ENCODE measurements at regions not wholly inside any gene's neighbourhood (a gene's known extent, or its start where the extent isn't known, plus 50 kb on each side); places are given as distances from the start of the nearest gene placed in this dataset.

DNA sequence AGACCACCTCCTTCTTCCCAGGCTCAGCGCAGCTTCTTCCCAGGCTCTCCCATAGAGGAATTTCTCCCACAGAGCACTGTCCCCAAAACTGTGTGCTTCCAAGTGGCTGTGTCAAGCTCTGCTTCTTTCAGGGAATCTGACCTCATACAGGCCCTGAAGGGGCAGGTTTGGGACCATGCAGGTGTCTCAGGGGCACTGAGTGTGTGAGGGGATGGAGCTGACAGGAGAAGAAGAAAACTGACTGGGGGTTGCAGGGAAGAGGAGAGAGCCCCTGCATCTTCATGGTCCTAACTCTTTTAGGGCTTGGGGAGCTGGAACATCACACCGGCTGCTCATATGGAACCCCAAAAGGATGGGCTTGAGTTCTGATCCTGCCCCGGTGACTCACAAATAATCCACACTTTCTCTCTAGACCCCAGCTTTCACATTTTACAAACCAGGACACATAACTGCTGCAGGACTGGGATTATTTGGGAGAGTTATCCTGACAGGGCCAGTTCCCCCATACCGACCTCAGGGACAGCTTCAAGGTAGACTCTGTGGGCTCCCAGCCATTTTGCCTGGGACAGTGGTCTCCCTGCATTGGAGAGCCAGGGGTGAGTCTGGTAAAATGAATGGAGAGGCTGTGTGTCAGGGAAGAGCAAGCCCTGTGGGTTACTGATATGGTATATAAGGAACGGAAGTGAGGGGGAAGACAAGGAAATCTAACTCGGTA lies 316.1 kb downstream of the TLE3 start:
- DNase-seq (ENCODE audit: low read depth in 4 of 4, low spot score in 3 of 4), result no peak

DNA sequence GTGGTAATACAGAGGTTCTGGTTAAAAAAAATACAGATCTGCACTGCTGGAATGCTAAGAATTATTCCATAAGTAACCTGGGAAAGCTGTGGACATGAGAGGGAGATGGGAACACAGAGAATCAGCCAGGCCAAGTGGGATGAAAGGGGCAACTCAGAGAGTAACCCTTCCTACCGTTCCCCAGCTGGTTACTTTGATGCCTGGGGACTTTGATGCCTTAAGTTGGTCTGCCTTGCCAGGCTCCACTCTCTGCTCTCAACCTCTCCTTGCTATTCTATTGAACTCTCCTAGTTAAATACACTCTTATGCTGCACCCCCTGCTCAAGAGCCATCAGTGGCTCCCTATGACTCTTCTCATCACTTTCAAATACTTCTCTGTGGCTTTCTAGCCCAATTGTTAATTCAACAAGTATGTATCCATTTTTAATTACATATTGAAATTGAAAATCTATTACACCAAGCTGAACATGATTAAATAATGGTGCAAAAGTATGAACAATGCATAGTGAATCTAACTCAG lies 315.5 kb downstream of the TLE3 start:
- DNase-seq (ENCODE audit: low read depth in 4 of 4, low spot score in 3 of 4), result no peak

GRCh38 chr15:69782809-69783208 lies 314.9 kb downstream of the TLE3 start:
- no peak for DNase-seq (ENCODE audit: low read depth in 4 of 4, low spot score in 3 of 4)

- DNase-seq (ENCODE audit: low read depth in 4 of 4, low spot score in 3 of 4), result no peak
These were observed 314.5 kb downstream of the TLE3 start for GRCh38 chr15:69783211-69783610.

DNA sequence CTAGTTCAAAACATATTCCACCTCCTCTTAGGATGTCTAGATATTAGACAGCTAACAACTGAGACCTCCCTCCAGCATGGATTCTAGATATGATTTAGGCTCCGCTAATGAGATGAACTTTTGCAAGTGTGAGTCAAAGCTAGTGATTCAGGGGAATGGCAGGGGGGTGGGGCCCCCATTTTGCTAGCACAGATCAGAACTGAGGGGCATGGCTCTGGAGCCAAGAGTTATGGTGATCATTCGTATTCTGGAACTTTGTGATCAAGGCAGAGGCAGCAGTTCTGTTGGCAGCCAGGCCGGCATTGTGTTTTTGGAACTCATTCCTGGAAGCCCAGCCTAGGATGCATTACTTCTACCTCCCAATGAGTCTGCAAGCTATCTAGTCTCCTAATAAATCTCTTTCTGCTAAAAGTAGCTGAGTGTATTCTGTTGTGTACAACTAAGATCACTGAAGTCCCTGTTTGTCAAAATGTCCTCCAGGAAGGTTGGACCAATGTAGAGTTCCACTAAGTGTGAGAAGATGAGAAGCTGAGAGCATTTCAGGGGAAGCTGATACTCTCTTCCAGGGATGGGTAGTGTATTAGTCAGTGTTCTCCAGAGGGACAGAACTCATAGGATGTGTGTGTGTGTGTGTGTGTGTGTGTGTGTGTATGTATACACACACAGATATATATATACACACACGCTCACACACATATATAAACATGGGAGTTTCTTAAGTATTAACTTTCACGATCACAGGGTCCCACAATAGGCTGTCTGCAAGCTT lies 312.7 kb downstream of the TLE3 start:
- no peak for DNase-seq (ENCODE audit: low read depth in 4 of 4, low spot score in 3 of 4)

- no peak for DNase-seq (ENCODE audit: low read depth in 4 of 4, low spot score in 3 of 4)
These were observed 311.5 kb downstream of the TLE3 start for GRCh38 chr15:69786136-69786701.

DNA sequence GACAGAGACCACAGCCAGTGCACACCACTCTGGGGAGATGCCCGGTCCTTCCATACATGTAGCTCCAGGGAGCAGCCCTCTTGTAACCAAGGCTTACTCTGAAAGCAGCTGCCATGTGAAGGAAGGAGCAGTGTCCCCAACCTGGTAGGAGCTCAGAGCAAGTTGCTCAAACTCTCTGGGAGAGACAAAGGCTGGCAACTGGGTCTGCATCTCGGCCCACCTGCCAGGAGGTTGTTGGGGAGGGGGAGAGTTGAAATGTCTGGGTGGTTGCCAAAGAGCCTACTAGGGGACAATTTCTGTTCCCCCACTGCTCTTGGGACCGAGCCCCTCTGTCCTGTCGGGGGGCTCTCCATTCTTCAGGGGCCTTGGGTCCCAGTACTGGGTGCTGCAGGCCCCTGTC lies 309.9 kb downstream of the TLE3 start:
- DNase-seq (ENCODE audit: low read depth in 4 of 4, low spot score in 3 of 4), result no peak

GRCh38 chr15:69789648-69790393 lies 307.9 kb downstream of the TLE3 start:
- DNase-seq (ENCODE audit: low read depth in 4 of 4, low spot score in 3 of 4), result no peak

- no peak for DNase-seq (ENCODE audit: low read depth in 4 of 4, low spot score in 3 of 4)
These were observed 307.1 kb downstream of the TLE3 start for GRCh38 chr15:69790632-69791031.

GRCh38 chr15:69792823-69793222 lies 304.9 kb downstream of the TLE3 start:
- no peak for DNase-seq (ENCODE audit: low read depth in 4 of 4, low spot score in 3 of 4)

DNA sequence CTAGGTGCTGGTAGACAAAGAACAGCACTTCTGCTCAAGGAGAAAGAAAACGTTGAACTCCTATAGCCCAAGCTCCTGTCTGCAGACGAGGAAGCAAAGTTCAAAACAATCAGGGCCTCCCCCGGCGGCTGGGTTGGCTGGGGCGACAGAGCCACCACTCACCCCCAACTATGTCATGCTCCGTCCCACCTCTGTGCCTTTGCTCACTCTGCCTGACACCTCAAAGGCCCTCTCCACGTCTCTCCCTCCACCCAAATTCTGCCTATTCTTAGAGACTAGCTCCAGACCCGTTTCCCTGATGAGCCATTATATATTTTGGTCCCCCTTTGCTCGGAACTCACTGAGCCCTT lies 304.3 kb downstream of the TLE3 start:
- no peak for DNase-seq (ENCODE audit: low read depth in 4 of 4, low spot score in 3 of 4)

- no peak for DNase-seq (ENCODE audit: low read depth in 4 of 4, low spot score in 3 of 4)
These were observed 303.8 kb downstream of the TLE3 start for GRCh38 chr15:69793781-69794451.

GRCh38 chr15:69794645-69795469 lies 302.9 kb downstream of the TLE3 start:
- DNase-seq (ENCODE audit: low read depth in 4 of 4, low spot score in 3 of 4), result no peak

DNA sequence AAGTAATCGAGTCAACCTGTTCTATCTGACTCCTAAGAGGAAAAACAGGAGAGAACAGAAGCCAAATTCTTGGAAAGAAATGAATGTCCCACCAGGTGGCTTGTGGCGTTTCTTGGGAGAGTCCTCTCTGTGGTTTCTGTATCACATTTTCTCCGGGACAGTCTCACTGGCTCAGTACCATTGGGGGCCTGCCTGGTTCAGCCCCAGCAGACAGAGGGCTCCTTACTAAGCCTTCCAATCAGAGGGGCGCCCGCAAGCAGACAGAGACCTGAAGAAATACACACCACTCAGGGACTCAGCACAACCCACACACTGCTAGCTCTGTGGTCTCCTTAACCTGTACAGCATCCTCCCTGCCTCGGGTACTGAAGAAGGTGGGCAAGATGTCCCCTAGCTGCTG lies 302.1 kb downstream of the TLE3 start:
- DNase-seq (ENCODE audit: low read depth in 4 of 4, low spot score in 3 of 4), result no peak

DNA sequence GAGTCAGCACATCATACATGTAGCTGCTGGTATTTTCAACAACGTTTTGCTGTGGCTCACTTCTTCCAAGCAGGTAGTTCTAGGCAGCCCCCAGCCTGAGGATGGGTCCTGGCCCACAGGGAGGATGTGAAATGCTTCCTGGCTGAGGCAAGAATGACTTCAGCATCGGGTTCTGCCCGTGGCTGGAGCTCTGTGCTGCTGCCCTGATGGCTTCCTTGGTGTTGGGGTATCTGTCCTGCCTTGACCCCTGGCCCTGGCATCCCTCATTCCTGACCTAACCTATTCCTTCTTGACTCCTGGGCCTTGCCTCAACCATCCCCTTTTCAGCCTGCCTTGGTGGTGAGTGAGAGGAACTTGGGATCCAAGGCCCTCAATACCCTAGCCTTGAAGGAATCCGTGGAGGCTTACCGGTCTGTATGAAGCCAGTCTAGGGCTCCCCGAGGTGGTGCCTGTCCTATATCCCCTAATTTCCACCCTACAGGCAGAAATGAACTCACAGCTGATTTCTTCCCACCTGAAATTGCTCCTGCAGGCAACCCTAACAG lies 300.6 kb downstream of the TLE3 start:
- DNase-seq (ENCODE audit: low read depth in 4 of 4, low spot score in 3 of 4), result no peak

GRCh38 chr15:69797615-69798014 lies 300.1 kb downstream of the TLE3 start:
- DNase-seq (ENCODE audit: low read depth in 4 of 4, low spot score in 3 of 4), result no peak

GRCh38 chr15:69798481-69799250 lies 299.1 kb downstream of the TLE3 start:
- no peak for DNase-seq (ENCODE audit: low read depth in 4 of 4, low spot score in 3 of 4)

DNA sequence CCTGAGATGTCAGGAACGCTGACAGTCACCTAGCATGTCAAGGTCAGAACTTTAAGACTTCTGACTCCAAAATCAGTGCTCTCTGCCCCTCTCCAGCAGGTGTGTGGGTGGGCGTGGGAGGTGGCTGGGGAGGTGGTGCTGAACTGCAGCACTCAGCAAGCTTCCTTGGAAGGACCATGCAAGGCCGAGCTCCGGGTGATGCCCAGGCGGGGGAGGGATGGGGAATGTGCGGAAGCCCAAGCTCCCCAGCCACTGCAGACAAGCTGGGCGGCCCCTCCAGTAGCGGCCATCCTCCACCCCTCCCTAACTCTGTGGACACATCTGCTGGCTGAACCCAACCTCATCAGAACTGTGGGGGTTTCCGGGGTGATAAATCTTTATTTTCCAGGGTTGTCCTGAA lies 296.6 kb downstream of the TLE3 start:
- no peak for DNase-seq (ENCODE audit: low read depth in 4 of 4, low spot score in 3 of 4)

DNA sequence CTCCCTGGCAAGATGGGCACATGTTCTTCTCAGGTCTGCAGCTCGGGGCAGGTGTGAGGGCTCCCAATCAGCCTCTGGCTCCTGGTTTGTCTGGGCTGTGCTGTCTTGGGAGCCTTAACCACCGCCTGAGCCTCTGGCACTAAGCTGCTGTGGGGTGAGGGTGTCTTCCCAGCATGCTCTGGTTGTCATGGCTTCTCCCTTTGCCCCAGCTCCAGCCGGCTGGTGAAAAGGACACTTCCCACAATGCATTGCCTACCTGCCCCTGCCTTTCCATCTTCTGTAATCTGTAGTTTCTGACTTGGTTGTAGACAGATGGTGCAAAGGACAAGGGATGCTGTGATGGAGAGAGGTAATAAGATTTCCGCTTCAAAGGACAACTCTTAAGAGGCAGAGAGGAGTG lies 295.3 kb downstream of the TLE3 start:
- no peak for DNase-seq (ENCODE audit: low read depth in 4 of 4, low spot score in 3 of 4)

Measured in left renal pelvis (tissue), 4 donors.